GM12873 (cell line): ENCODE measurements at regions not wholly inside any gene's neighbourhood (a gene's known extent, or its start where the extent isn't known, plus 50 kb on each side); places are given as distances from the start of the nearest gene placed in this dataset.

Experiments used
- TF ChIP-seq, protein P1 (sequence below): IDR thresholded peaks from 2 replicates; pipeline ENCODE4 v1.5.1; 2012; ENCODE audit warnings: low read depth, mild to moderate bottlenecking, moderate library complexity, low read length, control low read depth; ENCODE audit not compliant: insufficient read depth; ENCODE audit errors: missing control alignments

GRCh38 chr6:8810325-8810724 lies 375.0 kb upstream of the SLC35B3 start:
- TF ChIP-seq, protein P1, sequence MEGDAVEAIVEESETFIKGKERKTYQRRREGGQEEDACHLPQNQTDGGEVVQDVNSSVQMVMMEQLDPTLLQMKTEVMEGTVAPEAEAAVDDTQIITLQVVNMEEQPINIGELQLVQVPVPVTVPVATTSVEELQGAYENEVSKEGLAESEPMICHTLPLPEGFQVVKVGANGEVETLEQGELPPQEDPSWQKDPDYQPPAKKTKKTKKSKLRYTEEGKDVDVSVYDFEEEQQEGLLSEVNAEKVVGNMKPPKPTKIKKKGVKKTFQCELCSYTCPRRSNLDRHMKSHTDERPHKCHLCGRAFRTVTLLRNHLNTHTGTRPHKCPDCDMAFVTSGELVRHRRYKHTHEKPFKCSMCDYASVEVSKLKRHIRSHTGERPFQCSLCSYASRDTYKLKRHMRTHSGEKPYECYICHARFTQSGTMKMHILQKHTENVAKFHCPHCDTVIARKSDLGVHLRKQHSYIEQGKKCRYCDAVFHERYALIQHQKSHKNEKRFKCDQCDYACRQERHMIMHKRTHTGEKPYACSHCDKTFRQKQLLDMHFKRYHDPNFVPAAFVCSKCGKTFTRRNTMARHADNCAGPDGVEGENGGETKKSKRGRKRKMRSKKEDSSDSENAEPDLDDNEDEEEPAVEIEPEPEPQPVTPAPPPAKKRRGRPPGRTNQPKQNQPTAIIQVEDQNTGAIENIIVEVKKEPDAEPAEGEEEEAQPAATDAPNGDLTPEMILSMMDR = no peak

DNA sequence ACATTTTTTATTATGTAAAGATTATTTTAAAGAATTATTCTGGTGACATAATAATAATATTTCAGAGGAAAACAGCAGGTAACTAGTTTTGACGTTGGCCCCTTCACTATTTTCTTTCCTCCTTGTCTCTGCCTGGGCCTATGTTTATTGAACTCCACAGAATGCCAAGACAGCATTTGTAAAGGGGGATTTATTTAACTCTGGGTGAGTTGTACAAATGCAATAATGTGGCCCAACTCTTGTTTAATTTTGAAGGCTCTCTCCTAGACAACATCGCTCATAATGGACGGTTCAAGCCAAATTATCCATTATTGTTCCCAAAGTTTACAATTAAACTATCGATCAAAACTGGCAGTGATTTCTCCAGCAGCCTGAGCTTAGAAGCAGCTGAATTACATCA lies 374.3 kb upstream of the SLC35B3 start:
- TF ChIP-seq, protein P1 = no peak

- TF ChIP-seq, protein P1 = no peak
Measured at GRCh38 chr6:8803181-8803760, 367.9 kb upstream of the SLC35B3 start.

- TF ChIP-seq, protein P1 = no peak
Measured at GRCh38 chr6:8794420-8794819, 359.1 kb upstream of the SLC35B3 start.

GRCh38 chr6:8789878-8790277 lies 354.5 kb upstream of the SLC35B3 start:
- TF ChIP-seq, protein P1 = no peak

GRCh38 chr6:8785223-8785622 lies 349.9 kb upstream of the SLC35B3 start:
- TF ChIP-seq, protein P1 = no peak

GRCh38 chr6:8783191-8783590 lies 347.8 kb upstream of the SLC35B3 start:
- TF ChIP-seq, protein P1 = no peak

- TF ChIP-seq, protein P1 = no peak
Measured at GRCh38 chr6:8780653-8781052, 345.3 kb upstream of the SLC35B3 start.
